ENCODE measurements at regions not wholly inside any gene's neighbourhood (a gene's known extent, or its start where the extent isn't known, plus 50 kb on each side); places are given as distances from the start of the nearest gene placed in this dataset.

- Histone ChIP-seq H4K20me1 (ENCODE audit: low read length) (no peaks in the 10 kb centered on the region), H3K27me3 (ENCODE audit: low read length) (no peaks in the 10 kb centered on the region), H3K4me3 (ENCODE audit: low read length) (no peak overlapping the region), H3K9me3 (ENCODE audit: low read length) (peaks cover 3% of the 10 kb centered on the region), H3K9me2 (replicated peaks; ENCODE audit: low read length) (no peaks in the 10 kb centered on the region), H3K4me2 (ENCODE audit: low read length) (no peak overlapping the region), H3K36me3 (ENCODE audit: low read depth, low read length) (no peaks in the 10 kb centered on the region), H3K27ac (ENCODE audit: low read length) (no peak overlapping the region), H3K4me1 (ENCODE audit: insufficient read depth, low read length) (peaks cover 27% of the 10 kb centered on the region), H3K79me2 (ENCODE audit: low read length) (no peaks in the 10 kb centered on the region), H3K9ac (ENCODE audit: low read length) (no peak overlapping the region), H2AFZ (ENCODE audit: low read length) (no peak overlapping the region), H3F3A (ENCODE audit: low read length, unreplicated experiment) (no peaks in the 10 kb centered on the region)
- DNase-seq (no peak), ATAC-seq (no peak)
- TF ChIP-seq EZH2 (IDR thresholded peaks at IDR 0.05; ENCODE audit: low read length, unreplicated experiment) (no peak), EZH2phosphoT487 (IDR thresholded peaks at IDR 0.05; ENCODE audit: borderline replicate concordance, low read length) (no peak)
- TF ChIP-seq, protein P1, sequence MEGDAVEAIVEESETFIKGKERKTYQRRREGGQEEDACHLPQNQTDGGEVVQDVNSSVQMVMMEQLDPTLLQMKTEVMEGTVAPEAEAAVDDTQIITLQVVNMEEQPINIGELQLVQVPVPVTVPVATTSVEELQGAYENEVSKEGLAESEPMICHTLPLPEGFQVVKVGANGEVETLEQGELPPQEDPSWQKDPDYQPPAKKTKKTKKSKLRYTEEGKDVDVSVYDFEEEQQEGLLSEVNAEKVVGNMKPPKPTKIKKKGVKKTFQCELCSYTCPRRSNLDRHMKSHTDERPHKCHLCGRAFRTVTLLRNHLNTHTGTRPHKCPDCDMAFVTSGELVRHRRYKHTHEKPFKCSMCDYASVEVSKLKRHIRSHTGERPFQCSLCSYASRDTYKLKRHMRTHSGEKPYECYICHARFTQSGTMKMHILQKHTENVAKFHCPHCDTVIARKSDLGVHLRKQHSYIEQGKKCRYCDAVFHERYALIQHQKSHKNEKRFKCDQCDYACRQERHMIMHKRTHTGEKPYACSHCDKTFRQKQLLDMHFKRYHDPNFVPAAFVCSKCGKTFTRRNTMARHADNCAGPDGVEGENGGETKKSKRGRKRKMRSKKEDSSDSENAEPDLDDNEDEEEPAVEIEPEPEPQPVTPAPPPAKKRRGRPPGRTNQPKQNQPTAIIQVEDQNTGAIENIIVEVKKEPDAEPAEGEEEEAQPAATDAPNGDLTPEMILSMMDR (conservative IDR thresholded peaks at IDR 0.05; ENCODE audit: low read depth, low read length), result no peak
- ChIA-PET POLR2A (ENCODE audit: unreplicated experiment) (no interaction called here), CTCF (interaction anchor here (0.7 kb wide), 1 partner anchor 10 kb away, joined by 5 read pairs; no protein-coding TSS in a partner anchor)
- intact Hi-C loops (cut with micrococcal nuclease), result loop anchor here (10.0 kb wide), 1 partner anchor 80 kb away; no protein-coding TSS in a partner anchor
- BruUV-seq (replicated peaks), result no TSS peak
Measured at GRCh38 chr3:150105025-150105424, 134.3 kb upstream of the PFN2 start.

- peaks cover 3% of the 10 kb centered on the region for H3K9me3 ChIP-seq (ENCODE audit: low read length)
- H3K27me3 ChIP-seq (ENCODE audit: low read length), result no peaks in the 10 kb centered on the region
- no peak for ATAC-seq
- TF ChIP-seq EZH2phosphoT487 (IDR thresholded peaks at IDR 0.05; ENCODE audit: borderline replicate concordance, low read length) (no peak), EZH2 (IDR thresholded peaks at IDR 0.05; ENCODE audit: low read length, unreplicated experiment) (no peak)
- TF ChIP-seq, protein P1 (conservative IDR thresholded peaks at IDR 0.05; ENCODE audit: low read depth, low read length), result no peak
- no peaks in the 10 kb centered on the region for H3K36me3 ChIP-seq (ENCODE audit: low read depth, low read length)
- no peak overlapping the region for H2AFZ ChIP-seq (ENCODE audit: low read length)
- no peak overlapping the region for H3K4me3 ChIP-seq (ENCODE audit: low read length)
- peaks cover 27% of the 10 kb centered on the region for H3K4me1 ChIP-seq (ENCODE audit: insufficient read depth, low read length)
- H3K9me2 ChIP-seq (replicated peaks; ENCODE audit: low read length), result no peaks in the 10 kb centered on the region
- no peak for DNase-seq
- H3K79me2 ChIP-seq (ENCODE audit: low read length), result no peaks in the 10 kb centered on the region
- no TSS peak for BruUV-seq (replicated peaks)
- intact Hi-C loops (cut with micrococcal nuclease), result loop anchor here (10.0 kb wide), 1 partner anchor 80 kb away; no protein-coding TSS in a partner anchor
- no peak overlapping the region for H3K27ac ChIP-seq (ENCODE audit: low read length)
- no peak overlapping the region for H3K4me2 ChIP-seq (ENCODE audit: low read length)
- H4K20me1 ChIP-seq (ENCODE audit: low read length), result no peaks in the 10 kb centered on the region
- CTCF ChIA-PET, result no interaction called here
- POLR2A ChIA-PET (ENCODE audit: unreplicated experiment), result no interaction called here
- H3K9ac ChIP-seq (ENCODE audit: low read length), result no peak overlapping the region
- H3F3A ChIP-seq (ENCODE audit: low read length, unreplicated experiment), result no peaks in the 10 kb centered on the region
Measured at GRCh38 chr3:150104564-150104963, 133.9 kb upstream of the PFN2 start.

- no peaks in the 10 kb centered on the region for H3K27me3 ChIP-seq (ENCODE audit: low read length)
- H3K9me3 ChIP-seq (ENCODE audit: low read length), result peaks cover 3% of the 10 kb centered on the region
- intact Hi-C loops (cut with micrococcal nuclease), result loop anchor here (10.0 kb wide), 1 partner anchor 84 kb away; no protein-coding TSS in a partner anchor
- BruUV-seq (replicated peaks), result no TSS peak
- H3K27ac ChIP-seq (ENCODE audit: low read length), result no peak overlapping the region
- H3K9me2 ChIP-seq (replicated peaks; ENCODE audit: low read length), result no peaks in the 10 kb centered on the region
- no peaks in the 10 kb centered on the region for H3K36me3 ChIP-seq (ENCODE audit: low read depth, low read length)
- no peak overlapping the region for H3K9ac ChIP-seq (ENCODE audit: low read length)
- no peak for DNase-seq
- H3K4me2 ChIP-seq (ENCODE audit: low read length), result no peak overlapping the region
- no peaks in the 10 kb centered on the region for H4K20me1 ChIP-seq (ENCODE audit: low read length)
- H3F3A ChIP-seq (ENCODE audit: low read length, unreplicated experiment), result no peaks in the 10 kb centered on the region
- TF ChIP-seq, protein P1 (conservative IDR thresholded peaks at IDR 0.05; ENCODE audit: low read depth, low read length), result no peak
- TF ChIP-seq EZH2phosphoT487 (IDR thresholded peaks at IDR 0.05; ENCODE audit: borderline replicate concordance, low read length), result no peak
- TF ChIP-seq EZH2 (IDR thresholded peaks at IDR 0.05; ENCODE audit: low read length, unreplicated experiment), result no peak
- no peak overlapping the region for H3K4me3 ChIP-seq (ENCODE audit: low read length)
- H3K79me2 ChIP-seq (ENCODE audit: low read length), result no peaks in the 10 kb centered on the region
- peaks cover 20% of the 10 kb centered on the region for H3K4me1 ChIP-seq (ENCODE audit: insufficient read depth, low read length)
- ChIA-PET CTCF (no interaction called here), POLR2A (ENCODE audit: unreplicated experiment) (interaction anchor here (0.7 kb wide), 1 partner anchor 48 kb away, joined by 4 read pairs; no protein-coding TSS in a partner anchor)
- H2AFZ ChIP-seq (ENCODE audit: low read length), result no peak overlapping the region
- ATAC-seq, result no peak
Measured at GRCh38 chr3:150101016-150101415, 130.3 kb upstream of the PFN2 start.
